NCI-H510A (cell line): ENCODE measurements at regions not wholly inside any gene's neighbourhood (a gene's known extent, or its start where the extent isn't known, plus 50 kb on each side); places are given as distances from the start of the nearest gene placed in this dataset.

ENCODE experiments used
- DNase-seq: peaks from one replicate; lab custom pipeline; 2025; lab: John Stamatoyannopoulos, UW

GRCh38 chr11:112785719-112786118, 175.5 kb upstream of the NCAM1 start:
- DNase-seq, result no peak

- no peak for DNase-seq
Observed at GRCh38 chr11:112786196-112786595, 175.0 kb upstream of the NCAM1 start.

- DNase-seq, result no peak
Observed at GRCh38 chr11:112786886-112787530, 174.2 kb upstream of the NCAM1 start.

DNA sequence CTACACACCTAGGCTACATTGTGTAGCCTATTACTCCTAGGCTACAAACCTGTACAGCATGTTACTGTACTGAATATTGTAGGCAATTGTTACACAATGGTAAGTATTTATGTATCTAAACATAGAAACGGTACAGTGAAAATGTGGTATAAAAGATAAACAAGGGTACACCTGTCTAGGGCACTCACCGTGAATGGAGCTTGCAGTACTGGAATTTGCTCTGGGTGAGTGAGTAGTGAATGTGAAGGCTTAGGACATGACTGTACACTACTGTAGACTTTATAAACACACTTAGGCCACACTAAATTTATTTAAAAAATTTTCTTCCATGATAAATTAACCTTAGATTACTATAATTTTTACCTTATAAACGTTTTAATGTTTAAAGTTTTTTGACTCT, 171.7 kb upstream of the NCAM1 start:
- no peak for DNase-seq

DNA sequence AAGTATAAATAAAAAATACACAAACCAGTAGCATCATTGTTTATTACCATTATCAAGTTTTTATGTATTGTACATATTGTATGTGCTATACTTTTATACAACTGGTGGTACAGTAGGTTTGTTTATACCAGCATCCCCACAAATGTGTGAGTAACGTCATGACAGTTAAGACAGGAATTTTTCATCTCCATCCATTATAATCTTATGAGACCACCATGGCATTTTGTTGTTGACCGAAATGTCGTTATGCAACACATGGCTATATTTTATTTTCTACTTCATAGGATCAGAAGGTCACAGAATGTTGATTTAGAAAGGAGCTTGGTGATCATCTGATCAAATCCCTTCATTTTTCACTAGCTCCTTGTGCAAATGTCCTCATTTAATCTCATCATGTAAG, 170.9 kb upstream of the NCAM1 start:
- no peak for DNase-seq

DNA sequence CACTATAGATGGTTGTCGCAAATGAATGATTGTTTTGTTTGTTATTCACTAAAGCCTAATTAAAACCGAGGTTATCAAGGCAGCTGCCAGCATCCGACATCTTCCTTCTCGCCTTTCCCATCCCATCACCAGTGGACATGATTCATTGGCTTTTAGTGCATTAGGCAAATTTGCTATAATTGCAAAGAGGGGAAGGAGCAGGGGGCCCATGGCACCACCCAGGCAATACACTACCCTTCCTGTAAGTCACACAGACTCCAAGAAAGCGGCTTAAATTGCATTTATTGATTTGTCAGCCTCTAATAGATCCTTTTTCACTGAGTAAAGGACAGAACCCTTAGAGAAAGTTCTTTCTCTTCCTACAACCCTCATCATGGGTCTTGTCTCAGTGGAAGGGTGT, 169.2 kb upstream of the NCAM1 start:
- no peak for DNase-seq

DNA sequence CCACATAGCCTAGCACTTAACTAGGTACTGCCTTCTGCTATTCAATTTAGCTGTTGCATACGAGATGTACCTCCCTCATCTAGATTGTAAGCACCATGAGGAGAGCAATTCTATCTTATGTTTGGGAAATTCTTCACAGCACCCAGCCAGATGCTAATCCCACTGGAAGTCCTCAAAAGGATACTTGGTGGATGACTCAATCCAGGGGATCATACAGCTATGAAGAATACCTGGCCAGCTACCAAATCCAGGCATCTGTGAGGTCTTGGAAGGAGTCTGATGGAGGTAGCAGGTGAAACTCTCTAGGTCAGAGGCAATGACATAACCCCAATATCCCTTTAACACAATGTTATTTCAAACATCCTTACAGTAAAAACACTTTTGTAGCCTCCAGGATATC, 167.8 kb upstream of the NCAM1 start:
- no peak for DNase-seq

GRCh38 chr11:112794331-112794846, 166.8 kb upstream of the NCAM1 start:
- DNase-seq, result no peak

DNA sequence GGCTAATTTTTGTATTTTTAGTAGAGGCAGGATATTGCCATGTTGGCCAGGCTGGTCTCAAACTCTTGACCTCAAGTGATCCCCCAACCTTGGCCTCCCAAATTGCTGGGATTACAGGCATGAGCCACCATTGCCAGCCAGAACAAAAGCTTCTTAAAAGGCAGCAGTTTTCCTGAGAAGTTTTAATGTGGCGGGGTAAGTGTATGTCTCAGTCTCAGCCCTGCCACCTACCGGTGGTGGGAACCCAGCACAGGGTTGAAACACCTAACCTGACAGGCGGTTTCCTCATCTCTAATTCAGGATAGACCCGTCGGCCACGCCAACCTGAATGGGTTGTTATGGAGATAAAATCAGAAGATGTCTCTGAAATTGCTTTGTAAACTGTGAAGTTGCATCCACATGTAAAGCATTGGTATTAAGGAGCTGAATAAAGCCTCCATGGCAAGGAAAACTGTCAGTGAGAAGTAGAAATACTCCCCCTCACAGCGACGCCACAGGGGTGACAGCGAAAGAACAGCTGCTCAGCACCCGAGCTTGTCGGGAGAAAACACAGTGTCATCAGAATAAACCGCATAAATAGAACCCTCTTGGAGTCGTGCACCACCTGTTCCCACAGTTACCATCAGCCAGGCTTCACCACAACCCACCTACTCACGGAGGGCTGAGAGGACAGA, 165.9 kb upstream of the NCAM1 start:
- no peak for DNase-seq

DNA sequence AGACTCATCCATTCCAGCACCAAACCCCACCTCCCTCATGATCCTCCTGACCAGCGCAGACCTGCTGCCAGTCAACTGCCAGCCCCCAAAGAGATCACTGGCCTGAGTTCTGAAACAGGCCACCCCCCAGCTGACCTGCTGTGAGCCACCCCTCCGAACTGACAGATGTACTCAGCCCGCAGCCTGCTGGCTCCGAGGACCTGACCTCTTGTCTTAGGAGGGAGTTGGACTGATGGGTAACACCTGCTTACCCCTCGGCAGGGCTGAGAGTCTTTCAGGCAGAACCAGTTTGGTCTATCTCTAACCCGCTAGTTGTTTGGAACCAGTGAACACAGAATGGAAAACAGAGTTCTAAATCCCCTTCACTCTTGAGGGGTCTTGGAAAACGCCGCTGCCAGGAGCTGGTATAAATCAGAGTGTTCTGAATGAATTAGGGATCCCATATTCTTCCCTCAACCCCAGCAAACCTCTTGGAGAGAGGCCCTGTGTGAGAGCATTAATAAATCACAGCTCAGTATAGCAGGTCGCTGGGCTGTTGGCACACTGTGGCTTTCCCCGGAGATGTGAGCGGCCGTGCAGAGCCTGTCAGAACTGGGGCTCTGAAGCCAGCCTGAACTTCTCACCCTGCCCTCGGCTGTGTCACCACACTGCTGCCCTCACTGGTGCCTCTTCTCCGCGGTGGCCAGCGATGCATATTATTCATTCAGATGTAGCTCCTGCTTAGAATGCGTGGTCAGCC, 165.1 kb upstream of the NCAM1 start:
- no peak for DNase-seq

DNA sequence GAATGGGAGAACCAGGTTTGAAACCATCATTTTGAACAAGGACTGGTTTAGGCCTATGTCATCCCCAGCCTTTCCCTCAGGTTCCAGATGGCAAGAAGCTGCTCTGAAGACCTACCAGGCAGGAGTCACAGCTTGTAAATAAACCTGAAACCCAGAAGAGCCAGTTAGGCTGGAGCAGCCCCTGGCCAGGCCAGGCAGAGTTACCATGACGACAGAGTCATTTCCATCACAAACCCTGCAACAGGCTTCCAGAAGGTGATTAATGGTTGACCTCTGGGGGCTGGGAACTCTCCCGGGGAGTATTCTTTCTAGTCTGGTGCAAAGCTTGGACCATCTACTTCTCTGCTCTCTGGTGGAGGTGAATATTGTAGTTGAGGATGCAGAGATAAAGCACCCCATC, 164.1 kb upstream of the NCAM1 start:
- DNase-seq, result no peak

GRCh38 chr11:112797648-112798293, 163.4 kb upstream of the NCAM1 start:
- DNase-seq, result no peak

- DNase-seq, result no peak
Observed at GRCh38 chr11:112801025-112801816, 160.0 kb upstream of the NCAM1 start.

- no peak for DNase-seq
Observed at GRCh38 chr11:112801817-112802088, 159.5 kb upstream of the NCAM1 start.

GRCh38 chr11:112805658-112806057, 155.6 kb upstream of the NCAM1 start:
- no peak for DNase-seq

GRCh38 chr11:112806256-112806655, 155.0 kb upstream of the NCAM1 start:
- no peak for DNase-seq

DNA sequence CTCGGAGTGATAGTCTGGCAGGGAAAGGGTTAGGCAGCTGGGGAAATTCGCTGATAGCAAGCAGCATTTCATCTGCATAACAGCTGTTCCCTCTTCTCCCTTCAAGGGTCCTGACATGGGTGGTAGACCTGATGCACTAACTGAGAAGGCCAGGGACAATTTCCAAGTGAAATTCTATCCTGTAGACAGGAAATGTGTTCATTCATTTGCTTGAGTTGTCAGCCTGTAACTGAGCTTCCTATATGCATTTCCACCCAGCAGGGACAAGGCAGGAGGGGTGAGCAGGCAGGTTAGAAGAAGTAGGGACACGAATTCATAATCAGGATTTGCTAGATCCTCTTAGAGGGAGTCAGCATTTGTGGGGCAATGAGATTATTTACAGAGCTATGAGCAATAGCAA, 154.3 kb upstream of the NCAM1 start:
- peak; percentile 46 for DNase-seq

DNA sequence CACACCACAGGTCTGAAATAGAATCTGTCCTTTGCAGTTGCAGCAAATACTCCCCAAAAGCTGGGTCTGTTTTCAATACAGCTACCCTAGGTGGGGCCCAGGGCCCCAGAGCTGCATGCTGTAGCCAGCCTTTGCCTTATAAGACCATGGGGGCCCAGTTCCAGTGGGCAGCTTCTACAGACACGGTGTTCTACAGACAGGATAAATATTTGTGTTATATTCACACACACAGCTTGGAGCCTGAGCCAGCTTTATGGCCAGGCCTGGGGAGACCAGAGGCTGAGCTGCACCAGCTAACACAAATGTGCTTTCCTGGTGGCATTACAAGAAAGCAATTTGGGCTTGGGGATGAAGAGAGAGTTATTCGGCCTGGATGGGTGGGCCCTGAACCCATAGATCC, 151.8 kb upstream of the NCAM1 start:
- no peak for DNase-seq

GRCh38 chr11:112810951-112811350, 150.3 kb upstream of the NCAM1 start:
- no peak for DNase-seq

DNA sequence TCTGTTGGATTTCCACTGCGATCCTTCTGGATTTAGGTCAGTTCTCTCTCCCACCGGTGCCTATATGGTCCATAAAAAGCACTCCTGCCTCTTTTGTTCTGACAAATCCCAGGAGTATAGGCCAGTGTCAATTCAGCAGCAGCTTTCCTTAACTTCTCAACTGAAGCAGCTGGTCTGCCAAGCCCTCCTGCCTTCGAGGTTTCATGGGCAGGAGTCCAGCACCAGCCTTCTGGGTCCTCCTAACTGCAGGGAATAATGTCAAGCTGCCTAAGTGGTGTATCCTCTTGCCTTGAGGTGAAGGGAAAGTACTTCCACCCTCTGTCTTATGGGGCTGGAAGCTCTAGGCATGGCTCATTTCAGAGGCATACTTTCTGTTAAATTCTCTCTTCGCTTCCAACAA, 149.4 kb upstream of the NCAM1 start:
- no peak for DNase-seq

DNA sequence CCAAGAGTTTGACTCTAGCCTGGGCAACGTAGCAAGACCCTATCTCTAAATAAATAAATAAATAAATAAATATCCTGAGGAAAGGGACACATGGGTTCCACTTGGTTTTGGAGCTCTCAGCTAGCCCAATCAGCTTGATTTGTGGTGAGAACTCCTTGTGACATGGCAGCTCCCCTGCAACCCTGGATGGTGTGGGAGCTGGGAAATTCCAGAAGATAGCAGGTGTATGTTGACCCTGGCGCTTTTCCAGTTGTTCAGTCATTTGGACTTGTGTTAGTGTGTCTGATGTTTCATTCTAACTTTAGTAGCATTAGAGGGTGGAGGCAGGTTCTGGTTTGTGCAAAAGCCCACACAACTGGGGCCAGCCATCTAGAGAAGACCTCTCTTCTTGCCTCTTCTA, 148.5 kb upstream of the NCAM1 start:
- no peak for DNase-seq

- no peak for DNase-seq
Observed at GRCh38 chr11:112814168-112814567, 147.1 kb upstream of the NCAM1 start.
